Neuronal stem cell (in vitro differentiated cells): ENCODE measurements at regions not wholly inside any gene's neighbourhood (a gene's known extent, or its start where the extent isn't known, plus 50 kb on each side); places are given as distances from the start of the nearest gene placed in this dataset. TPM values are rescaled to one million over a fixed set of nuclear protein-coding genes. Genes with fewer than 3 reads are reported as not detected.

Experiments
- DNase-seq: peaks from one replicate; pipeline ENCODE4 v3.0.0-alpha.2; 2013; ENCODE audit warnings: low spot score
- H2AFZ ChIP-seq: one replicate; pipeline ENCODE4 v1.6.1; 2013; ENCODE audit warnings: mild to moderate bottlenecking, low read length, inconsistent platforms
- H2AK5ac ChIP-seq: 2 replicates; pipeline ENCODE4 v1.6.1; 2013; ENCODE audit warnings: low read depth, mild to moderate bottlenecking, inconsistent platforms, low read length, moderate library complexity, mixed read lengths
- H2BK120ac ChIP-seq: 2 replicates; pipeline ENCODE4 v1.6.1; 2013; ENCODE audit warnings: low read depth, mild to moderate bottlenecking, inconsistent platforms, low read length, moderate library complexity, mixed read lengths
- H2BK12ac ChIP-seq: one replicate; pipeline ENCODE4 v1.6.1; 2013; ENCODE audit warnings: low read length, inconsistent platforms
- H2BK15ac ChIP-seq: 2 replicates; pipeline ENCODE4 v1.6.1; 2013; ENCODE audit warnings: mild to moderate bottlenecking, low read length, inconsistent platforms, mixed read lengths
- H2BK5ac ChIP-seq: one replicate; pipeline ENCODE4 v1.6.1; 2013; ENCODE audit warnings: inconsistent platforms, mild to moderate bottlenecking, low read length, moderate library complexity
- H3K14ac ChIP-seq: one replicate; pipeline ENCODE4 v1.6.1; 2013; ENCODE audit warnings: low read length, inconsistent platforms
- H3K18ac ChIP-seq: 2 replicates; pipeline ENCODE4 v1.6.1; 2013; ENCODE audit warnings: low read length, inconsistent platforms
- H3K23ac ChIP-seq: 2 replicates; pipeline ENCODE4 v1.6.1; 2013; ENCODE audit warnings: low read depth, mild to moderate bottlenecking, mixed read lengths, low read length, inconsistent platforms; ENCODE audit not compliant: poor library complexity
- H3K27ac ChIP-seq: replicated peaks from 3 replicates; pipeline ENCODE4 v1.5.1; 2013; ENCODE audit warnings: low read length, inconsistent platforms
- H3K27me3 ChIP-seq, 3 experiments: 2 replicates each; pipeline ENCODE4 v1.6.1; 2013; ENCODE audit warnings: low read length in 3 of 3, mild to moderate bottlenecking in 2 of 3, inconsistent platforms in 1 of 3, low read depth in 1 of 3, mixed read lengths in 1 of 3, moderate library complexity in 1 of 3; ENCODE audit not compliant: control insufficient read depth in 3 of 3, insufficient read depth in 3 of 3
- H3K36me3 ChIP-seq, 2 donors: replicated peaks in 1 of 2; 2 replicates each; pipeline ENCODE4 v1.6.1; 2013; ENCODE audit warnings: low read length in 2 of 2; ENCODE audit not compliant: control insufficient read depth in 2 of 2, insufficient read depth in 2 of 2
- H3K4ac ChIP-seq: 2 replicates; pipeline ENCODE4 v1.6.1; 2013; ENCODE audit warnings: inconsistent platforms, mild to moderate bottlenecking, low read length, moderate library complexity
- H3K4me1 ChIP-seq, 2 donors: 1 replicate in 1 of 2; 2 replicates in 1 of 2; pipeline ENCODE4 v1.6.1; 2013; ENCODE audit warnings: low read length in 2 of 2, low read depth in 1 of 2; ENCODE audit not compliant: control insufficient read depth in 2 of 2, insufficient read depth in 1 of 2
- H3K4me2 ChIP-seq: one replicate; pipeline ENCODE4 v1.6.1; 2013; ENCODE audit warnings: mild to moderate bottlenecking, low read length, inconsistent platforms; ENCODE audit not compliant: insufficient read depth, poor library complexity, severe bottlenecking
- H3K4me3 ChIP-seq, 2 donors: 2 replicates each; pipeline ENCODE4 v1.5.1; 2013; ENCODE audit warnings: low read length in 2 of 2, mild to moderate bottlenecking in 2 of 2, inconsistent platforms in 1 of 2, moderate library complexity in 1 of 2
- H3K79me1 ChIP-seq: one replicate; pipeline ENCODE4 v1.6.1; 2013; ENCODE audit warnings: low read depth, mild to moderate bottlenecking, inconsistent platforms, low read length, moderate library complexity
- H3K9ac ChIP-seq: one replicate; pipeline ENCODE4 v1.6.1; 2013; ENCODE audit warnings: mild to moderate bottlenecking, low read depth, low read length, inconsistent platforms; ENCODE audit not compliant: poor library complexity
- H3K9me3 ChIP-seq, 2 donors: replicated peaks in 1 of 2; 2 replicates each; pipeline versions ENCODE3 to v1.6.1; 2013; ENCODE audit warnings: low read length in 2 of 2, mild to moderate bottlenecking in 2 of 2, inconsistent platforms in 1 of 2, low read depth in 1 of 2, mixed read lengths in 1 of 2, moderate library complexity in 1 of 2; ENCODE audit not compliant: control insufficient read depth in 2 of 2, insufficient read depth in 1 of 2
- H4K8ac ChIP-seq: one replicate; pipeline ENCODE4 v1.6.1; 2013; ENCODE audit warnings: low read depth, mild to moderate bottlenecking, inconsistent platforms, low read length, moderate library complexity
- H4K91ac ChIP-seq: one replicate; pipeline ENCODE4 v1.6.1; 2013; ENCODE audit warnings: low read length, low read depth, mild to moderate bottlenecking, inconsistent platforms; ENCODE audit not compliant: poor library complexity
- WGBS, 2 donors: extraction: QIAGEN DNeasy Blood & Tissue Kit; methylation state at CpG; one replicate each; pipeline ENCODE4 v1.1.7; 2013; ENCODE audit warnings: missing lambda C conversion rate in 2 of 2, mixed read lengths in 1 of 2; ENCODE audit not compliant: insufficient read length in 2 of 2, insufficient replicate concordance in 1 of 2; ENCODE audit errors: extremely low coverage in 2 of 2; 5-methylcytosine and 5-hydroxymethylcytosine counted together
- small RNA-seq: library from polyadenylated mRNA; stranded (forward); fragments of <200 nt; extraction: miRNeasy Mini kit (QIAGEN cat#:217004); gene quantifications from one replicate; pipeline ENCODE3, GENCODE V24; 2013; ENCODE audit not compliant: insufficient read depth

- Histone ChIP-seq H4K8ac (no peak overlapping the region), H2BK5ac (no peak overlapping the region), H3K14ac (no peak overlapping the region), H4K91ac (no peak overlapping the region), H3K4ac (no peak overlapping the region), H3K23ac (no peak overlapping the region), H3K4me2 (no peak overlapping the region), H2BK15ac (no peak overlapping the region), H3K4me3 (no peak overlapping the region), H3K36me3 (no peaks in the 10 kb centered on the region), H2AFZ (no peak overlapping the region), H2BK120ac (no peak overlapping the region), H2AK5ac (no peak overlapping the region), H3K4me1 (peaks cover 0 to 8% of the 10 kb centered on the region in 2 donors), H3K79me1 (no peaks in the 10 kb centered on the region), H3K27me3 (peaks cover 0 to 10% (median 0%) of the 10 kb centered on the region in 3 experiments), H3K9ac (no peak overlapping the region), H3K9me3 (no peaks in the 10 kb centered on the region), H2BK12ac (no peak overlapping the region), H3K27ac (no peak overlapping the region), H3K18ac (no peak overlapping the region)
- DNase-seq = no peak
- WGBS, 2 donors = no CpG with 5 or more reads among the region's 3 CpGs
Observed at GRCh38 chr9:107227774-107228173, 55.3 kb upstream of the RAD23B start.

- Histone ChIP-seq H2AK5ac (no peak overlapping the region), H3K79me1 (no peaks in the 10 kb centered on the region), H2BK120ac (no peak overlapping the region), H2BK5ac (no peak overlapping the region), H3K36me3 (no peaks in the 10 kb centered on the region), H3K9me3 (no peaks in the 10 kb centered on the region), H3K4me3 (no peak overlapping the region), H3K4me1 (peaks cover 0 to 8% of the 10 kb centered on the region in 2 donors), H3K9ac (no peak overlapping the region), H3K18ac (no peak overlapping the region), H2BK15ac (no peak overlapping the region), H2BK12ac (no peak overlapping the region), H2AFZ (peak overlapping the region; percentile 56), H3K14ac (no peak overlapping the region), H3K27me3 (peaks cover 0 to 10% (median 0%) of the 10 kb centered on the region in 3 experiments), H4K8ac (no peak overlapping the region), H4K91ac (no peak overlapping the region), H3K23ac (no peak overlapping the region), H3K27ac (no peak overlapping the region), H3K4me2 (no peak overlapping the region), H3K4ac (no peak overlapping the region)
- no CpG with 5 or more reads among the region's 6 CpGs for WGBS, 2 donors
- DNase-seq = no peak
Observed at GRCh38 chr9:107228496-107229039, 54.5 kb upstream of the RAD23B start.

GRCh38 chr9:107229241-107229741 is 53.8 kb upstream of the RAD23B start:
- Histone ChIP-seq H2BK5ac (no peak overlapping the region), H2BK120ac (no peak overlapping the region), H4K8ac (no peak overlapping the region), H3K9ac (no peak overlapping the region), H2AK5ac (no peak overlapping the region), H3K14ac (no peak overlapping the region), H2BK12ac (no peak overlapping the region), H3K36me3 (no peaks in the 10 kb centered on the region), H3K4me1 (peaks cover 0 to 8% of the 10 kb centered on the region in 2 donors), H3K4me2 (no peak overlapping the region), H3K79me1 (no peaks in the 10 kb centered on the region), H3K9me3 (no peaks in the 10 kb centered on the region), H4K91ac (no peak overlapping the region), H2BK15ac (no peak overlapping the region), H3K23ac (no peak overlapping the region), H3K27ac (no peak overlapping the region), H3K27me3 (peaks cover 0 to 10% (median 0%) of the 10 kb centered on the region in 3 experiments), H3K4ac (no peak overlapping the region), H3K18ac (no peak overlapping the region), H3K4me3 (no peak overlapping the region), H2AFZ (peak overlapping the region; percentile 56)
- WGBS, 2 donors = no CpG with 5 or more reads among the region's 4 CpGs
- DNase-seq = no peak

Small RNAs in the stretch of these regions (small RNA-seq; reads per million reads assigned to genes)
- not detected for gene AL807761.1
